Omental fat pad (tissue), 3 donors: ENCODE measurements at regions not wholly inside any gene's neighbourhood (a gene's known extent, or its start where the extent isn't known, plus 50 kb on each side); places are given as distances from the start of the nearest gene placed in this dataset.
"Not testable (repeated sequence)": the region's sequence is repeated elsewhere in the genome, so short reads cannot be mapped to it uniquely, and the experiment has no call there.

Experiments used
- ATAC-seq: fragments of 150-250 bp; one replicate; pipeline ENCODE4 v1.9.1; 2016; ENCODE audit warnings: mild to moderate bottlenecking, moderate library complexity; ENCODE audit not compliant: low FRiP score
- DNase-seq: peaks from one replicate; pipeline ENCODE4 v3.0.0-alpha.2; 2019; ENCODE audit warnings: low spot score
- TF ChIP-seq, protein P1 (sequence below), 3 donors: fragments of 450-650 bp; IDR thresholded peaks; one replicate each; pipeline ENCODE4 v1.5.1; 2016 to 2017; ENCODE audit warnings: antibody characterized with exemption in 3 of 3, mild to moderate bottlenecking in 3 of 3, moderate library complexity in 2 of 3

- TF ChIP-seq, protein P1, sequence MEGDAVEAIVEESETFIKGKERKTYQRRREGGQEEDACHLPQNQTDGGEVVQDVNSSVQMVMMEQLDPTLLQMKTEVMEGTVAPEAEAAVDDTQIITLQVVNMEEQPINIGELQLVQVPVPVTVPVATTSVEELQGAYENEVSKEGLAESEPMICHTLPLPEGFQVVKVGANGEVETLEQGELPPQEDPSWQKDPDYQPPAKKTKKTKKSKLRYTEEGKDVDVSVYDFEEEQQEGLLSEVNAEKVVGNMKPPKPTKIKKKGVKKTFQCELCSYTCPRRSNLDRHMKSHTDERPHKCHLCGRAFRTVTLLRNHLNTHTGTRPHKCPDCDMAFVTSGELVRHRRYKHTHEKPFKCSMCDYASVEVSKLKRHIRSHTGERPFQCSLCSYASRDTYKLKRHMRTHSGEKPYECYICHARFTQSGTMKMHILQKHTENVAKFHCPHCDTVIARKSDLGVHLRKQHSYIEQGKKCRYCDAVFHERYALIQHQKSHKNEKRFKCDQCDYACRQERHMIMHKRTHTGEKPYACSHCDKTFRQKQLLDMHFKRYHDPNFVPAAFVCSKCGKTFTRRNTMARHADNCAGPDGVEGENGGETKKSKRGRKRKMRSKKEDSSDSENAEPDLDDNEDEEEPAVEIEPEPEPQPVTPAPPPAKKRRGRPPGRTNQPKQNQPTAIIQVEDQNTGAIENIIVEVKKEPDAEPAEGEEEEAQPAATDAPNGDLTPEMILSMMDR (IDR thresholded peaks at IDR 0.05), result no peak
- DNase-seq (no peak), ATAC-seq (no peak)
These were observed 115.3 kb downstream of the ZNF664 start for GRCh38 chr12:124088217-124088907.

- not testable (repeated sequence) for ATAC-seq, DNase-seq
These were observed 116.3 kb downstream of the ZNF664 start for GRCh38 chr12:124089181-124089914.

- ATAC-seq (no peak), DNase-seq (no peak)
- TF ChIP-seq, protein P1 (IDR thresholded peaks at IDR 0.05), result no peak
These were observed 118.8 kb downstream of the ZNF664 start for GRCh38 chr12:124091835-124092234.

- ATAC-seq, DNase-seq: not testable (repeated sequence)
These were observed 119.5 kb downstream of the ZNF664 start for GRCh38 chr12:124092532-124092931.

GRCh38 chr12:124093297-124093696 is 120.3 kb downstream of the ZNF664 start:
- no peak for ATAC-seq
- TF ChIP-seq, protein P1 (IDR thresholded peaks at IDR 0.05), result no peak
- DNase-seq, result no peak

- TF ChIP-seq, protein P1 (IDR thresholded peaks at IDR 0.05), result no peak
- ATAC-seq (no peak), DNase-seq (no peak)
These were observed 121.2 kb downstream of the ZNF664 start for GRCh38 chr12:124094188-124094587.

DNA sequence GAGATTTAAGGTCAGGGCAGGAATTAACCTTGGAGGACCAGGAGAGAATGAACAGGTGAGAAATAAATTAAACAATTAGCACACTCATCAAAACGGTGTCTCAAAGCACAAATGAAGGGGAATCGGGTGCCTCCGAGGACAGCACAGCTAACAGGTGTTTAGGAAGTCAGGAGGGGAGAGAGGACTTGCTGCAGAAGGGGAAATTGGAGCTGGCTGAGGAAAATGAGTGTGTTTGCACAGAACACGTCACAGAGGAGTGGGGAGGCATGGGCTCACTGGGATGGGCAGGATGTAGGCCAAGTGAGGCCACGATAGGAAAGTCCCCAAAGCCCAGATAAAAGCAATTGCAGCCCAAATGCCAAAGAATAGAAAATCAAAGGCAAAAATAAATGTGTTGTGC is 121.7 kb downstream of the ZNF664 start:
- DNase-seq (no peak), ATAC-seq (no peak)
- TF ChIP-seq, protein P1 (IDR thresholded peaks at IDR 0.05), result no peak

GRCh38 chr12:124096109-124096508 is 123.1 kb downstream of the ZNF664 start:
- TF ChIP-seq, protein P1 (IDR thresholded peaks at IDR 0.05), result no peak
- DNase-seq (no peak), ATAC-seq (no peak)
